Neuronal stem cell (in vitro differentiated cells): ENCODE measurements at regions not wholly inside any gene's neighbourhood (a gene's known extent, or its start where the extent isn't known, plus 50 kb on each side); places are given as distances from the start of the nearest gene placed in this dataset.
"Not testable (repeated sequence)": the region's sequence is repeated elsewhere in the genome, so short reads cannot be mapped to it uniquely, and the experiment has no call there.

Experiments
- DNase-seq: peaks from one replicate; pipeline ENCODE4 v3.0.0-alpha.2; 2013; ENCODE audit warnings: low spot score
- H2AFZ ChIP-seq: one replicate; pipeline ENCODE4 v1.6.1; 2013; ENCODE audit warnings: mild to moderate bottlenecking, low read length, inconsistent platforms
- H2AK5ac ChIP-seq: 2 replicates; pipeline ENCODE4 v1.6.1; 2013; ENCODE audit warnings: low read depth, mild to moderate bottlenecking, inconsistent platforms, low read length, moderate library complexity, mixed read lengths
- H2BK120ac ChIP-seq: 2 replicates; pipeline ENCODE4 v1.6.1; 2013; ENCODE audit warnings: low read depth, mild to moderate bottlenecking, inconsistent platforms, low read length, moderate library complexity, mixed read lengths
- H2BK12ac ChIP-seq: one replicate; pipeline ENCODE4 v1.6.1; 2013; ENCODE audit warnings: low read length, inconsistent platforms
- H2BK15ac ChIP-seq: 2 replicates; pipeline ENCODE4 v1.6.1; 2013; ENCODE audit warnings: mild to moderate bottlenecking, low read length, inconsistent platforms, mixed read lengths
- H2BK5ac ChIP-seq: one replicate; pipeline ENCODE4 v1.6.1; 2013; ENCODE audit warnings: inconsistent platforms, mild to moderate bottlenecking, low read length, moderate library complexity
- H3K14ac ChIP-seq: one replicate; pipeline ENCODE4 v1.6.1; 2013; ENCODE audit warnings: low read length, inconsistent platforms
- H3K18ac ChIP-seq: 2 replicates; pipeline ENCODE4 v1.6.1; 2013; ENCODE audit warnings: low read length, inconsistent platforms
- H3K23ac ChIP-seq: 2 replicates; pipeline ENCODE4 v1.6.1; 2013; ENCODE audit warnings: low read depth, mild to moderate bottlenecking, mixed read lengths, low read length, inconsistent platforms; ENCODE audit not compliant: poor library complexity
- H3K27ac ChIP-seq: replicated peaks from 3 replicates; pipeline ENCODE4 v1.5.1; 2013; ENCODE audit warnings: low read length, inconsistent platforms
- H3K27me3 ChIP-seq, 3 experiments: 2 replicates each; pipeline ENCODE4 v1.6.1; 2013; ENCODE audit warnings: low read length in 3 of 3, mild to moderate bottlenecking in 2 of 3, inconsistent platforms in 1 of 3, low read depth in 1 of 3, mixed read lengths in 1 of 3, moderate library complexity in 1 of 3; ENCODE audit not compliant: control insufficient read depth in 3 of 3, insufficient read depth in 3 of 3
- H3K36me3 ChIP-seq, 2 donors: replicated peaks in 1 of 2; 2 replicates each; pipeline ENCODE4 v1.6.1; 2013; ENCODE audit warnings: low read length in 2 of 2; ENCODE audit not compliant: control insufficient read depth in 2 of 2, insufficient read depth in 2 of 2
- H3K4ac ChIP-seq: 2 replicates; pipeline ENCODE4 v1.6.1; 2013; ENCODE audit warnings: inconsistent platforms, mild to moderate bottlenecking, low read length, moderate library complexity
- H3K4me1 ChIP-seq, 2 donors: 1 replicate in 1 of 2; 2 replicates in 1 of 2; pipeline ENCODE4 v1.6.1; 2013; ENCODE audit warnings: low read length in 2 of 2, low read depth in 1 of 2; ENCODE audit not compliant: control insufficient read depth in 2 of 2, insufficient read depth in 1 of 2
- H3K4me2 ChIP-seq: one replicate; pipeline ENCODE4 v1.6.1; 2013; ENCODE audit warnings: mild to moderate bottlenecking, low read length, inconsistent platforms; ENCODE audit not compliant: insufficient read depth, poor library complexity, severe bottlenecking
- H3K4me3 ChIP-seq, 2 donors: 2 replicates each; pipeline ENCODE4 v1.5.1; 2013; ENCODE audit warnings: low read length in 2 of 2, mild to moderate bottlenecking in 2 of 2, inconsistent platforms in 1 of 2, moderate library complexity in 1 of 2
- H3K79me1 ChIP-seq: one replicate; pipeline ENCODE4 v1.6.1; 2013; ENCODE audit warnings: low read depth, mild to moderate bottlenecking, inconsistent platforms, low read length, moderate library complexity
- H3K9ac ChIP-seq: one replicate; pipeline ENCODE4 v1.6.1; 2013; ENCODE audit warnings: mild to moderate bottlenecking, low read depth, low read length, inconsistent platforms; ENCODE audit not compliant: poor library complexity
- H3K9me3 ChIP-seq, 2 donors: replicated peaks in 1 of 2; 2 replicates each; pipeline versions ENCODE3 to v1.6.1; 2013; ENCODE audit warnings: low read length in 2 of 2, mild to moderate bottlenecking in 2 of 2, inconsistent platforms in 1 of 2, low read depth in 1 of 2, mixed read lengths in 1 of 2, moderate library complexity in 1 of 2; ENCODE audit not compliant: control insufficient read depth in 2 of 2, insufficient read depth in 1 of 2
- H4K8ac ChIP-seq: one replicate; pipeline ENCODE4 v1.6.1; 2013; ENCODE audit warnings: low read depth, mild to moderate bottlenecking, inconsistent platforms, low read length, moderate library complexity
- H4K91ac ChIP-seq: one replicate; pipeline ENCODE4 v1.6.1; 2013; ENCODE audit warnings: low read length, low read depth, mild to moderate bottlenecking, inconsistent platforms; ENCODE audit not compliant: poor library complexity
- WGBS, 2 donors: extraction: QIAGEN DNeasy Blood & Tissue Kit; methylation state at CpG; one replicate each; pipeline ENCODE4 v1.1.7; 2013; ENCODE audit warnings: missing lambda C conversion rate in 2 of 2, mixed read lengths in 1 of 2; ENCODE audit not compliant: insufficient read length in 2 of 2, insufficient replicate concordance in 1 of 2; ENCODE audit errors: extremely low coverage in 2 of 2; 5-methylcytosine and 5-hydroxymethylcytosine counted together

DNA sequence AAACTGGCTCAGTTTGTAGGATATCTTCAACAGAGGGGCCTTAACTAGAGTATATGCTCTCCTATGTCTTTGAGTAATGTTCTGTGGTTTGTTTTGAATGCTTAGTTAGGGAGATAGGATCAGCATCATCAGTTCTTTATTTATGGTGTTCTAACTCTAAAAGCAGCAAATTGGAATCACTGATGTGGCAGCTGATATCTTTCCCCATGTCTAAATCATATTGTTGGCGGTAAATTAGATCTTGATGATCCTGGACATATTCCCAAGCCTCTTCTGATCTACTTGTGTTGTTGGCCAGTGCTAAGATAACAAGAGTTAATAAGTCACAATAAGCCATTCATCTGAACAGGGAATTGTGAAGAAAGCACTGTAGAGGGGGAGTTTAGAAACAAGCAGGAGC lies 332.4 kb upstream of the DAB2 start:
- H3K18ac ChIP-seq: no peak overlapping the region
- no peak overlapping the region for H4K91ac ChIP-seq
- no peak for DNase-seq
- no CpG with 5 or more reads among the region's 1 CpG for WGBS, 2 donors
- H2BK12ac ChIP-seq: no peak overlapping the region
- no peak overlapping the region for H3K23ac ChIP-seq
- no peak overlapping the region for H3K4me2 ChIP-seq
- H2AFZ ChIP-seq: no peak overlapping the region
- no peak overlapping the region for H2BK5ac ChIP-seq
- no peaks in the 10 kb centered on the region for H3K36me3 ChIP-seq
- H3K14ac ChIP-seq: no peak overlapping the region
- no peaks in the 10 kb centered on the region for H3K4me1 ChIP-seq
- no peaks in the 10 kb centered on the region for H3K79me1 ChIP-seq
- no peak overlapping the region for H2AK5ac ChIP-seq
- H3K9me3 ChIP-seq: no peaks in the 10 kb centered on the region
- H2BK120ac ChIP-seq: no peak overlapping the region
- H3K27ac ChIP-seq: no peak overlapping the region
- no peak overlapping the region for H3K4me3 ChIP-seq
- H3K4ac ChIP-seq: no peak overlapping the region
- H3K9ac ChIP-seq: no peak overlapping the region
- no peak overlapping the region for H4K8ac ChIP-seq
- H3K27me3 ChIP-seq: no peaks in the 10 kb centered on the region
- no peak overlapping the region for H2BK15ac ChIP-seq

DNA sequence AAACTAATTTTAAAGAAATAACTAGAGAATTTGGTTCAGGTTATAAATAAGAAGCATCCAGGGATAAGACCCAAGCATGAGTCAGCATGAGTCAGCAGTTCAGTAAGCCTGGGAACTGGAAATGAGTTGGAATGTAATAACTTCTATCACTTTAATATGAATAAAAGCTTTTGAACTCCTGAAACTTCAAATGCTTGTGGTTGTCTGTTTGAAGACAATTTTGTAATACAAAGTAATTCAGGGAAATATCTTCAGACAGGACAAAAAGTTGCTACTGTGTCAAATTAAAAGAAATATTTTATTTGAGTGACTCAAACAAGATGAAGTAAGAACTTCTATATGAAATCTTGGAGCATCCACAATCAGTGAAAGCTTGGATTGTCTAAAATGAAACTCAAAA lies 331.2 kb upstream of the DAB2 start:
- Histone ChIP-seq H2BK12ac (no peak overlapping the region), H4K8ac (no peak overlapping the region), H3K23ac (no peak overlapping the region), H3K9ac (no peak overlapping the region), H3K27ac (no peak overlapping the region), H2BK15ac (no peak overlapping the region), H3K14ac (no peak overlapping the region), H3K18ac (no peak overlapping the region), H3K4ac (no peak overlapping the region), H2BK120ac (no peak overlapping the region), H2AFZ (no peak overlapping the region), H4K91ac (no peak overlapping the region), H3K4me1 (no peaks in the 10 kb centered on the region), H3K79me1 (no peaks in the 10 kb centered on the region), H3K36me3 (no peaks in the 10 kb centered on the region), H3K27me3 (no peaks in the 10 kb centered on the region), H3K9me3 (no peaks in the 10 kb centered on the region), H2BK5ac (no peak overlapping the region), H3K4me2 (no peak overlapping the region), H2AK5ac (no peak overlapping the region), H3K4me3 (no peak overlapping the region)
- DNase-seq: no peak

DNA sequence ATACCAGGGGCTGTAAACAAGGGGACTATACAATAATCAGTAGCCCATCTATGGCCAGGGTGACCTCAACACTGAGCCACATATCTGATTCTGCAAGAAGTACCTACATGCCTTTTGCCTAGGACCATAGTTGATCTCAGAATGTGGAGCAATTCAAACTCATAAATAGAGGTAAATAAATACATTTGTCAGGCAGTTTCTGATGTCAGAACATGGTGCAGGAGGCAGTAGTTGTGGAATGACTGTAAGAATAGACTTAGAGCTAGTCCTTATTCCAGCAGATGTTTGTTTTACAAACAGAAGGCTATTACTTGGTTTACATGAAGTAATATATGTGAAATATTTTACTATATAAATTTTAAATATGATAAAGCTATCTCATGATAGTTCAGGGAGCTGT lies 330.7 kb upstream of the DAB2 start:
- H3K79me1 ChIP-seq: no peaks in the 10 kb centered on the region
- no peak overlapping the region for H2AK5ac ChIP-seq
- no peak overlapping the region for H3K4ac ChIP-seq
- H3K36me3 ChIP-seq: no peaks in the 10 kb centered on the region
- no peak overlapping the region for H3K23ac ChIP-seq
- H3K27me3 ChIP-seq: no peaks in the 10 kb centered on the region
- H3K9me3 ChIP-seq: no peaks in the 10 kb centered on the region
- H2BK15ac ChIP-seq: no peak overlapping the region
- H3K27ac ChIP-seq: no peak overlapping the region
- H3K9ac ChIP-seq: no peak overlapping the region
- no peak overlapping the region for H2AFZ ChIP-seq
- H2BK120ac ChIP-seq: no peak overlapping the region
- no peak for DNase-seq
- H3K4me3 ChIP-seq: no peak overlapping the region
- no peak overlapping the region for H3K18ac ChIP-seq
- H3K4me2 ChIP-seq: no peak overlapping the region
- no peak overlapping the region for H4K8ac ChIP-seq
- H4K91ac ChIP-seq: no peak overlapping the region
- no peak overlapping the region for H2BK5ac ChIP-seq
- no peak overlapping the region for H2BK12ac ChIP-seq
- H3K14ac ChIP-seq: no peak overlapping the region
- no peaks in the 10 kb centered on the region for H3K4me1 ChIP-seq

DNA sequence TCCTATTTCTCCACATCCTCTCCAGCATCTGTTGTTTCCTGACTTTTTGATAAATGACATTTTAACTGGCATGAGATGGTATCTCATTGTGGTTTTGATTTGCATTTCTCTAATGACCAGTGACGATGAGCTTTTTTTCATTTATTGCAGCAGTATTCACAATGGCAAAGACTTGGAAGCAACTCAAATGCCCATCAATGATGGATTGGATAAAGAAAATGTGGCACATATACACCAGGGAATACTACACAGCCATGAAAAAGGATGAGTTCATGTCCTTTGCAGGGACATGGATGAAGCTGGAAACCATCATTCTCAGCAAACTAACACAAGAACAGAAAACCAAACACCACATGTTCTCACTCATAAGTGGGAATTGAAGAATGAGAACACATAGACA lies 329.0 kb upstream of the DAB2 start:
- H4K91ac ChIP-seq, H3K18ac ChIP-seq, DNase-seq, H3K27ac ChIP-seq, H3K4me3 ChIP-seq, H4K8ac ChIP-seq, H3K9ac ChIP-seq, H2AFZ ChIP-seq, H2BK15ac ChIP-seq, H3K4me1 ChIP-seq, H2AK5ac ChIP-seq, H3K9me3 ChIP-seq, H2BK5ac ChIP-seq, H3K4ac ChIP-seq, H3K4me2 ChIP-seq, H2BK120ac ChIP-seq, H3K27me3 ChIP-seq, H2BK12ac ChIP-seq, H3K36me3 ChIP-seq, H3K79me1 ChIP-seq, H3K23ac ChIP-seq, H3K14ac ChIP-seq: not testable (repeated sequence)
- WGBS, 2 donors: no CpG with 5 or more reads among the region's 1 CpG
